Esophagus muscularis mucosa (tissue), 4 donors: ENCODE measurements at regions not wholly inside any gene's neighbourhood (a gene's known extent, or its start where the extent isn't known, plus 50 kb on each side); places are given as distances from the start of the nearest gene placed in this dataset.

Experiments
- EP300 ChIP-seq: sonication (generic); formaldehyde crosslinking; IDR thresholded peaks from one replicate; pipeline ENCODE4 v1.6.1; 2017; ENCODE audit warnings: antibody characterized with exemption
- POLR2A ChIP-seq: fragments of 450-650 bp; IDR thresholded peaks from one replicate; pipeline ENCODE4 v1.6.1; 2017; ENCODE audit warnings: antibody characterized with exemption, moderate library complexity, mild to moderate bottlenecking, low read depth
- POLR2AphosphoS5 ChIP-seq, 2 donors: sonication (generic); formaldehyde crosslinking; IDR thresholded peaks; one replicate each; pipeline ENCODE4 v1.6.1; 2017; ENCODE audit warnings: antibody characterized with exemption in 2 of 2
- TF ChIP-seq, protein P1 (sequence below), 3 experiments: fragments of 200-600 bp in 2 of 3; fragments of 450-650 bp in 1 of 3; sonication (generic) in 2 of 3; IDR thresholded peaks; one replicate each; pipeline ENCODE4 v1.5.1; 2017 to 2019; ENCODE audit warnings: antibody characterized with exemption in 3 of 3, mild to moderate bottlenecking in 2 of 3, moderate library complexity in 1 of 3

DNA sequence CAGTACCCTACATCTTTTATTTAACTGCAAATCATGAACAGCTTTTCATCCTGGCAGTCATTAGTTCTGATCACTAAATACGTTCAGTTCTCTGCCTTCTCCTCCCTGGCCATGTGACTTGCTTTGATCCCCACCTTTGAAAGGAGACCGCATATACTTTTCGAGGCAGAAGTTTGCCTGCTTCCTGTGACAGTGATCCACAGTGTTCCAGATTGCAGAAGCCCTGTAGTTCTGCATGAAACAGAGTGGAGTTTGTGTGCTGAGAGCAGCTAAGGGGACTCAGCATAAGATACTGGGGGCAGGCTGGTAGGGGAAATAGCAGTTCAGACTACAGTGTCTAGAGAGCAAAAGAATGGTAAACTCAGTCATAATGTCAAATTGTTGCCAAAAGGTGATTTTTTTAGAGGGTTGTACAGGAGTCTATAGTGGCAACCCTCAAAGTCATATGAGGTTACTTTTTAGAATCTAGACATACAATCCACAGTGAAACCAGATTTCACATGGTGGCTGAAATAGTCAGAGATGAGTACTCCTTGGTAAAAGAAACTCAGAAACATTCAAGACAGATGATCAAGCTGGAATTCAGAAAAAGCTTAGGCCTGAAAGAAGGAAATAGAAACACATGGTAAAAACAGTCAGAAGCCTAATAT is 1800.4 kb upstream of the CELF4 start:
- TF ChIP-seq POLR2A: no peak
- TF ChIP-seq, protein P1, sequence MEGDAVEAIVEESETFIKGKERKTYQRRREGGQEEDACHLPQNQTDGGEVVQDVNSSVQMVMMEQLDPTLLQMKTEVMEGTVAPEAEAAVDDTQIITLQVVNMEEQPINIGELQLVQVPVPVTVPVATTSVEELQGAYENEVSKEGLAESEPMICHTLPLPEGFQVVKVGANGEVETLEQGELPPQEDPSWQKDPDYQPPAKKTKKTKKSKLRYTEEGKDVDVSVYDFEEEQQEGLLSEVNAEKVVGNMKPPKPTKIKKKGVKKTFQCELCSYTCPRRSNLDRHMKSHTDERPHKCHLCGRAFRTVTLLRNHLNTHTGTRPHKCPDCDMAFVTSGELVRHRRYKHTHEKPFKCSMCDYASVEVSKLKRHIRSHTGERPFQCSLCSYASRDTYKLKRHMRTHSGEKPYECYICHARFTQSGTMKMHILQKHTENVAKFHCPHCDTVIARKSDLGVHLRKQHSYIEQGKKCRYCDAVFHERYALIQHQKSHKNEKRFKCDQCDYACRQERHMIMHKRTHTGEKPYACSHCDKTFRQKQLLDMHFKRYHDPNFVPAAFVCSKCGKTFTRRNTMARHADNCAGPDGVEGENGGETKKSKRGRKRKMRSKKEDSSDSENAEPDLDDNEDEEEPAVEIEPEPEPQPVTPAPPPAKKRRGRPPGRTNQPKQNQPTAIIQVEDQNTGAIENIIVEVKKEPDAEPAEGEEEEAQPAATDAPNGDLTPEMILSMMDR (IDR thresholded peaks at IDR 0.05): no peak
- no peak for TF ChIP-seq EP300
- no peak for TF ChIP-seq POLR2AphosphoS5 (IDR thresholded peaks at IDR 0.05)
